HepG2 (cell line): ENCODE measurements at regions not wholly inside any gene's neighbourhood (a gene's known extent, or its start where the extent isn't known, plus 50 kb on each side); places are given as distances from the start of the nearest gene placed in this dataset.

Experiments
- ATAC-seq: fragments of 200-7000 bp; cut with Tn5 transposase; 3 replicates; pipeline ENCODE4 v1.9.1; 2020; ENCODE audit warnings: mild to moderate bottlenecking, moderate library complexity
- BruUV-seq: library from RNA; stranded (reverse); fragments of 400-500 nt; replicated peaks from 2 replicates; lab custom pipeline; 2021; lab: Mats Ljungman, UMichigan
- CTCF ChIA-PET: fragments of 300-600 bp; formaldehyde crosslinking; extraction: SDS; loops from one replicate; lab custom pipeline; 2021; ENCODE audit warnings: low total read pairs, inconsistent platforms, low intra/inter-chr PET ratio; lab: Yijun Ruan, JAX
- POLR2A ChIA-PET: fragments of 350-600 bp; sonication (Branson Sonifier 250); formaldehyde crosslinking; loops from one replicate; lab custom pipeline; 2020; ENCODE audit warnings: antibody characterized with exemption, inconsistent platforms; lab: Yijun Ruan, JAX
- DNase-seq: peaks from one replicate; pipeline ENCODE4 v3.0.0-alpha.2; 2015; ENCODE audit warnings: low spot score
- FAIRE-seq: peaks from 3 replicates; lab custom pipeline; 2011; peaks lifted over from hg19 to GRCh38; lab: Jason Lieb, UNC
- H2AFZ ChIP-seq: one replicate; pipeline ENCODE4 v1.6.1; 2011; ENCODE audit warnings: low read length, inconsistent platforms
- H3K27ac ChIP-seq: fragments of 300-600 bp; 3 replicates; pipeline ENCODE4 v1.8.0; 2011; ENCODE audit warnings: mixed run types, mild to moderate bottlenecking, mixed read lengths, low read length, inconsistent platforms; ENCODE audit not compliant: insufficient read depth; ENCODE audit errors: extremely low read length
- H3K27me3 ChIP-seq, 2 experiments: fragments of 200-600 bp in 1 of 2; 2 replicates in 1 of 2; 3 replicates in 1 of 2; pipeline versions ENCODE4 v1.6.0 to v1.8.0; 2011; ENCODE audit warnings: low read length in 2 of 2, mild to moderate bottlenecking in 2 of 2, moderate library complexity in 2 of 2, inconsistent platforms in 1 of 2; ENCODE audit not compliant: insufficient read depth in 2 of 2, control insufficient read depth in 1 of 2
- H3K36me3 ChIP-seq, 2 experiments: fragments of 200-600 bp in 1 of 2; replicated peaks in 1 of 2; 2 replicates in 1 of 2; 3 replicates in 1 of 2; pipeline versions ENCODE4 v1.5.1 to v1.8.0; 2011; ENCODE audit warnings: low read length in 2 of 2, inconsistent platforms in 1 of 2; ENCODE audit not compliant: insufficient read depth in 2 of 2, control insufficient read depth in 1 of 2
- H3K4me1 ChIP-seq: 2 replicates; pipeline ENCODE4 v1.5.1; 2012; ENCODE audit warnings: low read length, inconsistent platforms; ENCODE audit not compliant: insufficient read depth
- H3K4me2 ChIP-seq: 2 replicates; pipeline ENCODE4 v1.6.0; 2011; ENCODE audit warnings: low read depth, low read length, inconsistent platforms
- H3K4me3 ChIP-seq, 3 experiments: fragments of 200-600 bp in 1 of 3; sonication (generic), shearing (Covaris generic) in 1 of 3; replicated peaks in 1 of 3; 2 replicates each; pipeline ENCODE4 v1.5.1; 2011 to 2016; ENCODE audit warnings: low read length in 3 of 3, inconsistent platforms in 2 of 3, low read depth in 2 of 3, mild to moderate bottlenecking in 2 of 3, control low read depth in 1 of 3, mixed read lengths in 1 of 3; ENCODE audit not compliant: insufficient read depth in 1 of 3
- H3K79me2 ChIP-seq: one replicate; pipeline ENCODE4 v1.6.1; 2011; ENCODE audit warnings: low read length, inconsistent platforms; ENCODE audit not compliant: insufficient read depth
- H3K9ac ChIP-seq: 2 replicates; pipeline ENCODE4 v1.6.0; 2011; ENCODE audit warnings: mild to moderate bottlenecking, low read depth, low read length, inconsistent platforms; ENCODE audit not compliant: insufficient read depth
- H3K9me3 ChIP-seq: 2 replicates; pipeline ENCODE4 v1.5.1; 2012; ENCODE audit warnings: mild to moderate bottlenecking, low read length
- H4K20me1 ChIP-seq: 2 replicates; pipeline ENCODE4 v1.6.0; 2011; ENCODE audit warnings: inconsistent platforms, mild to moderate bottlenecking, low read length, moderate library complexity; ENCODE audit not compliant: insufficient read depth
- CBX1 ChIP-seq: IDR thresholded peaks from one replicate; pipeline ENCODE4 v1.6.1; 2016; ENCODE audit warnings: antibody characterized with exemption, low read depth
- FOXA1 ChIP-seq, 2 experiments: fragments of 450-650 bp in 1 of 2; sonication (generic) in 1 of 2; formaldehyde crosslinking in 1 of 2; IDR thresholded peaks; 2 replicates each; pipeline versions ENCODE4 v1.4.0 to v1.6.1; 2016 to 2020; ENCODE audit warnings: missing genetic modification reagents in 1 of 2
- POGZ ChIP-seq: sonication (generic); formaldehyde crosslinking; IDR thresholded peaks from 2 replicates; pipeline ENCODE4 v1.4.0; 2020; ENCODE audit warnings: mild to moderate bottlenecking, missing genetic modification reagents
- SRSF9 ChIP-seq: fragments of 200-400 bp; formaldehyde crosslinking; IDR thresholded peaks from 2 replicates; pipeline ENCODE4 v1.6.1; 2018; ENCODE audit warnings: borderline replicate concordance, mild to moderate bottlenecking, low read depth, low read length; ENCODE audit not compliant: insufficient read depth, poor library complexity, severe bottlenecking
- TP53 ChIP-seq: sonication (generic); formaldehyde crosslinking; conservative IDR thresholded peaks from 2 replicates; pipeline ENCODE4 v1.4.0; 2020; ENCODE audit warnings: missing genetic modification reagents
- TSC22D2 ChIP-seq: sonication (generic); formaldehyde crosslinking; IDR thresholded peaks from 2 replicates; pipeline ENCODE4 v1.5.1; 2020; ENCODE audit warnings: missing genetic modification reagents, mild to moderate bottlenecking, borderline replicate concordance
- YY1 ChIP-seq: IDR thresholded peaks from 2 replicates; pipeline ENCODE4 v1.6.1; 2011; ENCODE audit warnings: low read length, low read depth, moderate library complexity, mild to moderate bottlenecking; ENCODE audit not compliant: insufficient read depth, insufficient replicate concordance
- ZC3H4 ChIP-seq: sonication (generic); formaldehyde crosslinking; IDR thresholded peaks from 2 replicates; pipeline ENCODE4 v1.4.0; 2020; ENCODE audit warnings: missing genetic modification reagents, borderline replicate concordance
- ZNF318 ChIP-seq: sonication (generic); formaldehyde crosslinking; IDR thresholded peaks from 2 replicates; pipeline ENCODE4 v1.4.0; 2020; ENCODE audit warnings: mild to moderate bottlenecking, missing genetic modification reagents
- ZNF724P ChIP-seq: sonication (generic); formaldehyde crosslinking; IDR thresholded peaks from 2 replicates; pipeline ENCODE4 v1.8.0; 2022; ENCODE audit warnings: missing genetic modification reagents, borderline replicate concordance
- ZNF780A ChIP-seq: sonication (generic); formaldehyde crosslinking; IDR thresholded peaks from 2 replicates; pipeline ENCODE4 v1.8.0; 2022; ENCODE audit warnings: mild to moderate bottlenecking, missing genetic modification reagents, moderate library complexity
- ZNF841 ChIP-seq: sonication (generic); formaldehyde crosslinking; IDR thresholded peaks from 2 replicates; pipeline ENCODE4 v1.8.1; 2023; ENCODE audit warnings: missing genetic modification reagents, borderline replicate concordance
- WGBS: methylation state at CpG from one replicate; pipeline ENCODE4 v1.1.6; 2017; ENCODE audit warnings: low lambda C conversion rate; 5-methylcytosine and 5-hydroxymethylcytosine counted together
- in situ Hi-C: cut with HindIII; loops from 2 replicates; pipeline ENCODE4 v1.10.0; 2017; ENCODE audit warnings: low pct_unique_long_range_greater_than_20kb; ENCODE audit not compliant: extremely low pct_ligation_motif_present
- intact Hi-C: fragments of 100-400 bp; cut with micrococcal nuclease; formaldehyde crosslinking; loops from one replicate; pipeline ENCODE4 v1.10.0; 2022; ENCODE audit not compliant: unreplicated experiment

- peaks cover 3 to 19% of the 10 kb centered on the region in 2 experiments; a peak in 4 of 5 replicates for H3K27me3 ChIP-seq
- in situ Hi-C loops, result no loop called here
- TF ChIP-seq YY1 (no peak), FOXA1 (IDR thresholded peaks at IDR 0.05) (no peak), FOXA1 (CRISPR knock-in tag; IDR thresholded peaks at IDR 0.05) (no peak), ZNF318 (CRISPR knock-in tag) (no peak), ZC3H4 (no peak), TSC22D2 (CRISPR knock-in tag) (no peak), POGZ (CRISPR knock-in tag) (no peak), SRSF9 (no peak), ZNF780A (CRISPR knock-in tag) (no peak), CBX1 (no peak), ZNF724P (CRISPR knock-in tag) (no peak), ZNF841 (CRISPR knock-in tag) (no peak), TP53 (CRISPR knock-in tag) (no peak)
These were observed 155.9 kb downstream of the FOXD2 start for GRCh38 chr1:47593598-47594285.

More at GRCh38 chr1:47593598-47594285, 155.9 kb downstream of the FOXD2 start:
- Histone ChIP-seq H3K9me3 (no peaks in the 10 kb centered on the region), H3K27ac (no peak overlapping the region), H3K9ac (no peak overlapping the region), H3K79me2 (no peaks in the 10 kb centered on the region), H4K20me1 (no peaks in the 10 kb centered on the region), H2AFZ (no peak overlapping the region), H3K4me2 (no peak overlapping the region), H3K4me3 (no peak overlapping the region), H3K4me1 (no peaks in the 10 kb centered on the region), H3K36me3 (no peaks in the 10 kb centered on the region)
- BruUV-seq, result no TSS peak
- ChIA-PET POLR2A (no interaction called here), CTCF (no interaction called here)
- FAIRE-seq, result no peak
- no peak for DNase-seq
- WGBS, result 4% methylated on average over 8 of the region's 12 CpGs
- intact Hi-C loops, result no loop called here
- no peak for ATAC-seq
